ENCODE measurements at regions not wholly inside any gene's neighbourhood (a gene's known extent, or its start where the extent isn't known, plus 50 kb on each side); places are given as distances from the start of the nearest gene placed in this dataset.

- TF ChIP-seq MTA2 (IDR thresholded peaks at IDR 0.05; ENCODE audit: low read depth) (peak; percentile 43), ZNF687 (IDR thresholded peaks at IDR 0.05) (no peak), MEF2B (IDR thresholded peaks at IDR 0.05; ENCODE audit: partially characterized antibody, poor library complexity, severe bottlenecking) (no peak), MEF2A (IDR thresholded peaks at IDR 0.05; ENCODE audit: insufficient read depth, low read depth, low read length) (no peak), DPF2 (IDR thresholded peaks at IDR 0.05) (peak; percentile 86), PBX3 (IDR thresholded peaks at IDR 0.05; ENCODE audit: insufficient replicate concordance, low read depth, low read length) (no peak), ATF7 (IDR thresholded peaks at IDR 0.05; ENCODE audit: low read depth) (peak; percentile 38; the same call in 1 of the 2 replicates)
- TF ChIP-seq, protein P1, sequence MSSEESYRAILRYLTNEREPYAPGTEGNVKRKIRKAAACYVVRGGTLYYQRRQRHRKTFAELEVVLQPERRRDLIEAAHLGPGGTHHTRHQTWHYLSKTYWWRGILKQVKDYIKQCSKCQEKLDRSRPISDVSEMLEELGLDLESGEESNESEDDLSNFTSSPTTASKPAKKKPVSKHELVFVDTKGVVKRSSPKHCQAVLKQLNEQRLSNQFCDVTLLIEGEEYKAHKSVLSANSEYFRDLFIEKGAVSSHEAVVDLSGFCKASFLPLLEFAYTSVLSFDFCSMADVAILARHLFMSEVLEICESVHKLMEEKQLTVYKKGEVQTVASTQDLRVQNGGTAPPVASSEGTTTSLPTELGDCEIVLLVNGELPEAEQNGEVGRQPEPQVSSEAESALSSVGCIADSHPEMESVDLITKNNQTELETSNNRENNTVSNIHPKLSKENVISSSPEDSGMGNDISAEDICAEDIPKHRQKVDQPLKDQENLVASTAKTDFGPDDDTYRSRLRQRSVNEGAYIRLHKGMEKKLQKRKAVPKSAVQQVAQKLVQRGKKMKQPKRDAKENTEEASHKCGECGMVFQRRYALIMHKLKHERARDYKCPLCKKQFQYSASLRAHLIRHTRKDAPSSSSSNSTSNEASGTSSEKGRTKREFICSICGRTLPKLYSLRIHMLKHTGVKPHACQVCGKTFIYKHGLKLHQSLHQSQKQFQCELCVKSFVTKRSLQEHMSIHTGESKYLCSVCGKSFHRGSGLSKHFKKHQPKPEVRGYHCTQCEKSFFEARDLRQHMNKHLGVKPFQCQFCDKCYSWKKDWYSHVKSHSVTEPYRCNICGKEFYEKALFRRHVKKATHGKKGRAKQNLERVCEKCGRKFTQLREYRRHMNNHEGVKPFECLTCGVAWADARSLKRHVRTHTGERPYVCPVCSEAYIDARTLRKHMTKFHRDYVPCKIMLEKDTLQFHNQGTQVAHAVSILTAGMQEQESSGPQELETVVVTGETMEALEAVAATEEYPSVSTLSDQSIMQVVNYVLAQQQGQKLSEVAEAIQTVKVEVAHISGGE (CRISPR knock-in tag; IDR thresholded peaks at IDR 0.05), result no peak
These were observed 474.1 kb downstream of the FLRT2 start (continued) for GRCh38 chr14:86003998-86004397.
